Left lung (tissue), 4 donors: ENCODE measurements at regions not wholly inside any gene's neighbourhood (a gene's known extent, or its start where the extent isn't known, plus 50 kb on each side); places are given as distances from the start of the nearest gene placed in this dataset.

ENCODE experiments used
- ATAC-seq: fragments of 200-7000 bp; cut with Tn5 transposase; one replicate; pipeline ENCODE4 v1.9.1; 2020; ENCODE audit warnings: moderate library complexity
- DNase-seq, 4 donors: peaks; one replicate each; pipeline ENCODE4 v3.0.0-alpha.2; 2013 to 2020
- H3K27ac ChIP-seq, 2 donors: fragments of 200-600 bp; sonication (generic) in 1 of 2; one replicate each; pipeline versions ENCODE4 v1.5.0 to v1.8.0; 2020 to 2021
- H3K27me3 ChIP-seq, 2 donors: fragments of 200-600 bp; sonication (generic) in 1 of 2; one replicate each; pipeline versions ENCODE4 v1.5.0 to v1.8.0; 2020 to 2021
- H3K36me3 ChIP-seq, 2 donors: fragments of 200-600 bp; sonication (generic) in 1 of 2; one replicate each; pipeline versions ENCODE4 v1.5.0 to v1.8.0; 2020 to 2021
- H3K4me1 ChIP-seq, 2 donors: fragments of 200-600 bp; one replicate each; pipeline ENCODE4 v1.8.0; 2021
- H3K4me3 ChIP-seq, 2 donors: fragments of 200-600 bp; sonication (generic) in 1 of 2; one replicate each; pipeline versions ENCODE4 v1.5.0 to v1.8.0; 2020 to 2021; ENCODE audit warnings: mild to moderate bottlenecking in 1 of 2
- H3K9me3 ChIP-seq, 2 donors: fragments of 200-600 bp; sonication (generic) in 1 of 2; one replicate each; pipeline versions ENCODE4 v1.5.0 to v1.8.0; 2020 to 2021
- intact Hi-C, 2 donors: fragments of 100-400 bp; cut with DNase I; formaldehyde crosslinking; loops; one replicate each; pipeline versions ENCODE4 v1.11.2 to v1.14.2; 2022
- TF ChIP-seq, protein P1 (sequence below), 2 donors: fragments of 200-600 bp; sonication (generic) in 1 of 2; IDR thresholded peaks; one replicate each; pipeline versions ENCODE4 v1.5.0 to v1.8.0; 2021; ENCODE audit warnings: antibody characterized with exemption in 2 of 2
- donor health status: DM: no; HTN: yes; CAD: no.
- donor health status: DM: no; HTN: no; CAD: no.

DNA sequence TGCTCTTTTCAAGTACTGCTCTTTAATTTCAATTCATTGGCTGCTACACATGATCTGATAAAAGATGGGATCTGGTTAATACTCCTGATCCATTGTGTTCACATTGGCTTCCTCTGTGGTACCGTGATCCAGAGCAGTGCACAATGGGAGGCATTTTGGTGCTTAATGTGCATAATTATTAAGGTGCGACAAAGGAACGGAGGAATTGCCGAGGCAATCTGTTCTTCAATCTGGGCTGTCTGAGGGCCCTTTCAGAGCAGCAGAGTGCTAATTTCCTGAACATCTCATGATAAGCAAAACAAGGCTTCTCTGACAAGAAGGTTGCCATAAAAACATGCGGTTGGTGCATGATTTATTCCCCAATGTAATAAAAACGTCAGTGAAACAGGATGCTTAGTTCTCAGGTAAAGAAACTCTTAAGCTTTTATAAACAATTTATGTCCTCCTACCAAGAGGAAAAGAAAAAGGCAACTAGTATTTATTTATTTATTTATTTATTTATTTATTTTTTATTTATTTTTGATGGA, 64.0 kb upstream of the EPHA3 start:
- DNase-seq, result no peak

GRCh38 chr3:89046661-89047060, 60.8 kb upstream of the EPHA3 start:
- DNase-seq, result no peak
- Histone ChIP-seq H3K36me3 (no peaks in the 10 kb centered on the region), H3K4me3 (no peak overlapping the region), H3K4me1 (no peaks in the 10 kb centered on the region), H3K27ac (no peak overlapping the region), H3K27me3 (no peaks in the 10 kb centered on the region), H3K9me3 (no peaks in the 10 kb centered on the region)
- ATAC-seq, result no peak
- TF ChIP-seq, protein P1, sequence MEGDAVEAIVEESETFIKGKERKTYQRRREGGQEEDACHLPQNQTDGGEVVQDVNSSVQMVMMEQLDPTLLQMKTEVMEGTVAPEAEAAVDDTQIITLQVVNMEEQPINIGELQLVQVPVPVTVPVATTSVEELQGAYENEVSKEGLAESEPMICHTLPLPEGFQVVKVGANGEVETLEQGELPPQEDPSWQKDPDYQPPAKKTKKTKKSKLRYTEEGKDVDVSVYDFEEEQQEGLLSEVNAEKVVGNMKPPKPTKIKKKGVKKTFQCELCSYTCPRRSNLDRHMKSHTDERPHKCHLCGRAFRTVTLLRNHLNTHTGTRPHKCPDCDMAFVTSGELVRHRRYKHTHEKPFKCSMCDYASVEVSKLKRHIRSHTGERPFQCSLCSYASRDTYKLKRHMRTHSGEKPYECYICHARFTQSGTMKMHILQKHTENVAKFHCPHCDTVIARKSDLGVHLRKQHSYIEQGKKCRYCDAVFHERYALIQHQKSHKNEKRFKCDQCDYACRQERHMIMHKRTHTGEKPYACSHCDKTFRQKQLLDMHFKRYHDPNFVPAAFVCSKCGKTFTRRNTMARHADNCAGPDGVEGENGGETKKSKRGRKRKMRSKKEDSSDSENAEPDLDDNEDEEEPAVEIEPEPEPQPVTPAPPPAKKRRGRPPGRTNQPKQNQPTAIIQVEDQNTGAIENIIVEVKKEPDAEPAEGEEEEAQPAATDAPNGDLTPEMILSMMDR (IDR thresholded peaks at IDR 0.05), result no peak
- intact Hi-C loops, result no loop called here

More for the DNA sequence above, 64.0 kb upstream of the EPHA3 start:
- Histone ChIP-seq H3K4me3 (no peak overlapping the region), H3K27me3 (no peaks in the 10 kb centered on the region), H3K36me3 (no peaks in the 10 kb centered on the region), H3K27ac (no peak overlapping the region), H3K4me1 (no peaks in the 10 kb centered on the region), H3K9me3 (no peaks in the 10 kb centered on the region)
- no peak for ATAC-seq
- TF ChIP-seq, protein P1 (IDR thresholded peaks at IDR 0.05), result no peak
- intact Hi-C loops, result no loop called here

DNA sequence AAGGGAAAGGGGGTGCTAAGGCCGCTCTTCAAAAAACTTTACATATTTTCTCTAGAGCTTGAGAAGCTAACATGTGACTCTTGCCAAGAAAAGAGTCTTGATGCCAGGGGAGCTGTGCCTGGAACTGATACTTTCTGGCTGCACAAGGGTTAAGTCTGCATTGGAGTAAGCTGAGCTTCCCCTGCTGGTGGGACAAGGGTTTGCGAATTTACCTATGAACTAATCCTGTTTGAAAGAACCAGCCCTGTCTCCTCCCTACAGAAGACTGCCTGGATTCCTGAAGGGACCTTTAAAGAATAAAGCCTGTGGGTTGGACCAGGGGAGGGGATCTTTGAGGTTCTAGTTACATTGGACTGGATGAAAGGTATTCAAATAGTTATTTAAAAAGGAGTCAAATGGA, 58.3 kb upstream of the EPHA3 start:
- H3K36me3 ChIP-seq, result no peaks in the 10 kb centered on the region
- H3K27me3 ChIP-seq, result no peaks in the 10 kb centered on the region
- H3K9me3 ChIP-seq, result no peaks in the 10 kb centered on the region
- no peaks in the 10 kb centered on the region for H3K4me1 ChIP-seq
- H3K27ac ChIP-seq, result no peak overlapping the region
- intact Hi-C loops, result no loop called here
- TF ChIP-seq, protein P1 (IDR thresholded peaks at IDR 0.05), result no peak
- ATAC-seq (no peak), DNase-seq (no peak)
- H3K4me3 ChIP-seq, result no peak overlapping the region

DNA sequence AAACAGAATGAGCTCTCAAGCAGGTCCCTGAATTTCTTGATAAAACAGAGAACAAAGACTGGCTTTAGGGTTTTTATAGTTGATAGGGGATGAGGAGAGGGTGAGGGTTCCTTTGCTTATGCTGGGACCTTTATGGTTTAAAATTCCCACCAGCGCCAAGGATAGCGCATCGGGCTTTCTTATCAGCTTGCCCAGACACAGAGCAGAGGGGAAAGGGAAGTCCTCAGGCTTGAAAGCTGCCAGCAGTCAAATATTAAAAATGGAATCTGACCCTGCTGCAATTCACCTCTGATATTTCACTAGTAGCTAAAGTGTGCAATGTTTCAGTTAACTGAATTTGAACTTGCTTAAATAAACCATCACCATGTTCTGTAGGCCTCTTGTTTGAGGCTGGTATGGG, 55.0 kb upstream of the EPHA3 start:
- Histone ChIP-seq H3K4me1 (no peaks in the 10 kb centered on the region), H3K36me3 (no peaks in the 10 kb centered on the region), H3K27me3 (no peaks in the 10 kb centered on the region), H3K27ac (no peak overlapping the region), H3K9me3 (no peaks in the 10 kb centered on the region), H3K4me3 (no peak overlapping the region)
- no peak for ATAC-seq
- intact Hi-C loops, result no loop called here
- no peak for DNase-seq
- TF ChIP-seq, protein P1 (IDR thresholded peaks at IDR 0.05), result no peak

DNA sequence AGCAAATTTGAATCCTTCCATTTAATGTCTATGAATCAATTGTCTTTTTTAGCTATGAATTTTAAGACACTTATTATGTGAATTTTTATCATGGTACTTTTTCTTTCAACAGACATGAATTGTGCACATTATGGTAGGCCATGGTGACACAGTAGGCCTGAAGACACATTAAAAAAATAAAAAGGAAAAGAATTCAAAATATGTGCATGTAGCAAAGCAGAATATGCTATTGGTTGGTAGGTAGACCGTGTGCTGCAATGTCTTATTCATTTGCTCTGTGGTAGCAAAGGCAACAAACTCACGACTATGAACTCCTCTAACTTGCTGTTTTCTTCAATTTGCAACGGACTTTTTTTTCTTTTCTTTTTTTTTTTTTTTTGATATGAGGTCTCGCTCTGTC, 50.0 kb upstream of the EPHA3 start:
- DNase-seq (no peak), ATAC-seq (no peak)
- no peaks in the 10 kb centered on the region for H3K9me3 ChIP-seq
- intact Hi-C loops, result no loop called here
- TF ChIP-seq, protein P1 (IDR thresholded peaks at IDR 0.05), result no peak
- no peaks in the 10 kb centered on the region for H3K27me3 ChIP-seq
- no peaks in the 10 kb centered on the region for H3K4me1 ChIP-seq
- no peaks in the 10 kb centered on the region for H3K36me3 ChIP-seq
- H3K4me3 ChIP-seq, result no peak overlapping the region
- H3K27ac ChIP-seq, result no peak overlapping the region
